Right lobe of liver (tissue), 4 donors: ENCODE measurements at regions not wholly inside any gene's neighbourhood (a gene's known extent, or its start where the extent isn't known, plus 50 kb on each side); places are given as distances from the start of the nearest gene placed in this dataset.

Experiments used
- POLR2A ChIP-seq: fragments of 450-650 bp; IDR thresholded peaks from one replicate; pipeline ENCODE4 v1.6.1; 2017; ENCODE audit warnings: antibody characterized with exemption, mild to moderate bottlenecking
- TF ChIP-seq, protein P1 (sequence below), 4 donors: fragments of 200-600 bp in 3 of 4; fragments of 450-650 bp in 1 of 4; IDR thresholded peaks; one replicate each; pipeline versions ENCODE4 v1.5.1 to v1.8.0; 2016 to 2022; ENCODE audit warnings: antibody characterized with exemption in 4 of 4, mild to moderate bottlenecking in 2 of 4
- donor health status: DM: no; HTN: no; CAD: no.
- donor health status: DM: no; HTN: no; CAD: no.
- donor health status: DM: no; HTN: yes; CAD: no.

DNA sequence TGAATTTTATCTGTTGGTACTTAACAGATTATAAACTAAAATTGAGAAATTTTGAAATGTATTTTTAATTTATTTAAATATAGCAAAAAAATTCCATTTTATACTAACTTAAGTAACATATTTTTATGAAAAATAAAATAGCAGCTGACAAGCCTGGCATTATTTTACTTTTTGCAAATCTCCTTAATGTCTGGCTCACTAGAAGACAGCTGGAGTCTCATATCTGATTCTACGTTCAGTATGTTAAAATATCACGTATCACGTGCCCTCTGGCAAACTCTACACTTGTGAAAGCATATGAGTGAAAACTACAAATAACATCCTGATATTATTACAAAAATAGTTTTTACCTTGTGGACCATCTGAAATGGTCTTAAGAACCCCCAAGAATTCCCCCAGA is 513.2 kb upstream of the NBEA start:
- TF ChIP-seq, protein P1, sequence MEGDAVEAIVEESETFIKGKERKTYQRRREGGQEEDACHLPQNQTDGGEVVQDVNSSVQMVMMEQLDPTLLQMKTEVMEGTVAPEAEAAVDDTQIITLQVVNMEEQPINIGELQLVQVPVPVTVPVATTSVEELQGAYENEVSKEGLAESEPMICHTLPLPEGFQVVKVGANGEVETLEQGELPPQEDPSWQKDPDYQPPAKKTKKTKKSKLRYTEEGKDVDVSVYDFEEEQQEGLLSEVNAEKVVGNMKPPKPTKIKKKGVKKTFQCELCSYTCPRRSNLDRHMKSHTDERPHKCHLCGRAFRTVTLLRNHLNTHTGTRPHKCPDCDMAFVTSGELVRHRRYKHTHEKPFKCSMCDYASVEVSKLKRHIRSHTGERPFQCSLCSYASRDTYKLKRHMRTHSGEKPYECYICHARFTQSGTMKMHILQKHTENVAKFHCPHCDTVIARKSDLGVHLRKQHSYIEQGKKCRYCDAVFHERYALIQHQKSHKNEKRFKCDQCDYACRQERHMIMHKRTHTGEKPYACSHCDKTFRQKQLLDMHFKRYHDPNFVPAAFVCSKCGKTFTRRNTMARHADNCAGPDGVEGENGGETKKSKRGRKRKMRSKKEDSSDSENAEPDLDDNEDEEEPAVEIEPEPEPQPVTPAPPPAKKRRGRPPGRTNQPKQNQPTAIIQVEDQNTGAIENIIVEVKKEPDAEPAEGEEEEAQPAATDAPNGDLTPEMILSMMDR (IDR thresholded peaks at IDR 0.05): no peak
- TF ChIP-seq POLR2A: no peak
